Activated B cell treated with CpG ODN at 0.5 μM for 24 hours (primary cell): ENCODE measurements at regions not wholly inside any gene's neighbourhood (a gene's known extent, or its start where the extent isn't known, plus 50 kb on each side); places are given as distances from the start of the nearest gene placed in this dataset.

Source experiments
- ATAC-seq: fragments of 200-7000 bp; cut with Tn5 transposase; one replicate; pipeline ENCODE4 v1.10.0; 2021; ENCODE audit warnings: low read depth, mild to moderate bottlenecking, moderate library complexity
- CTCF ChIA-PET: fragments of 350-600 bp; sonication (Branson Sonifier 250); formaldehyde crosslinking; loops from one replicate; lab custom pipeline; 2021; ENCODE audit warnings: antibody characterized with exemption; lab: Charles Lee
- POLR2A ChIA-PET: fragments of 350-600 bp; sonication (Branson Sonifier 250); formaldehyde crosslinking; loops from one replicate; lab custom pipeline; 2021; ENCODE audit warnings: antibody characterized with exemption; lab: Charles Lee
- DNase-seq: peaks from one replicate; pipeline ENCODE4 v3.0.0; 2022
- H3K27ac Mint-ChIP-seq: one replicate; pipeline ENCODE4 v1.8.0; 2020; ENCODE audit warnings: mixed read lengths
- H3K27me3 Mint-ChIP-seq: one replicate; pipeline ENCODE4 v1.8.0; 2021; ENCODE audit warnings: mixed read lengths
- H3K36me3 Mint-ChIP-seq: one replicate; pipeline ENCODE4 v1.8.0; 2021; ENCODE audit warnings: low read depth, mixed read lengths
- H3K4me1 Mint-ChIP-seq: one replicate; pipeline ENCODE4 v1.8.0; 2021; ENCODE audit warnings: mixed read lengths
- H3K4me3 Mint-ChIP-seq: one replicate; pipeline ENCODE4 v1.8.0; 2020; ENCODE audit warnings: mild to moderate bottlenecking, mixed read lengths
- H3K9me3 Mint-ChIP-seq: one replicate; pipeline ENCODE4 v1.8.0; 2020; ENCODE audit warnings: mixed read lengths
- intact Hi-C: fragments of 100-400 bp; cut with micrococcal nuclease; formaldehyde crosslinking; loops from one replicate; pipeline ENCODE4 v1.15.1; 2024
- TF ChIP-seq, protein P1 (sequence below): fragments of 200-600 bp; IDR thresholded peaks from one replicate; pipeline ENCODE4 v1.8.0; 2022; ENCODE audit warnings: antibody characterized with exemption, mild to moderate bottlenecking

DNA sequence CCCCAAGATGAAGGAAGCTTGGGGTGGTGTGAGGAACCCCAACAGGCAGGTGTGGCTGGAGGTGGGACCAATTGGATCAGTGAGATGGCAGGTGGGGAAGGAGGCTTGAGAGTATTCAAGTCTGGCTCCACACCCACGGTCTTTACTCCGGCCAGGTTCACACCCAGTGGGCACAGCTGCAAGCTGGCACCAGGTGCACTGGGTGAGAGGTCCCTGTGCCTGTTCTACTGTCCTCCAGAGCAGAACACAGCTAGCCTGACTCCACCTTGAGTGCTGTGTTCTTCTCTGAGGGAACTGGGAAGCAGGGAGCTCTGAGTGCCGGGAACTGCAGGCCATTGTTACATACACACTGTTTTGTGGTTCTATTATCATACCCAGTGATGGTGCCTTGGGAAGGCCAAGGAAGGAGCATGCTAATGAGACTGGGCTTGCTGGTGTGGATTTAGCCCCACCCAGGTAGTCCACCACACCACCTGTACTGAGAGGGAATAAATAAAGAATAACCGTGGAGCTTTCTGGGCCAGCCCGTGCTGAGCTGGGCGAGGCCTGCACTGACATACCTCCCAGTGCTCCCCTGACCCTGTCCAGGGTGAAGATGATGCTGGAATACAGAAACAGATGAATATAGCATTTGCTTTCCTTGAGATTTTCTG is 93.4 kb downstream of the ABHD5 start:
- DNase-seq (no peak), ATAC-seq (no peak)
- H3K4me1 Mint-ChIP-seq, result no peaks in the 10 kb centered on the region
- H3K9me3 Mint-ChIP-seq, result no peaks in the 10 kb centered on the region
- H3K4me3 Mint-ChIP-seq, result no peak overlapping the region
- CTCF ChIA-PET, result no interaction called here
- intact Hi-C loops, result no loop called here
- POLR2A ChIA-PET, result no interaction called here
- H3K36me3 Mint-ChIP-seq, result no peaks in the 10 kb centered on the region
- TF ChIP-seq, protein P1, sequence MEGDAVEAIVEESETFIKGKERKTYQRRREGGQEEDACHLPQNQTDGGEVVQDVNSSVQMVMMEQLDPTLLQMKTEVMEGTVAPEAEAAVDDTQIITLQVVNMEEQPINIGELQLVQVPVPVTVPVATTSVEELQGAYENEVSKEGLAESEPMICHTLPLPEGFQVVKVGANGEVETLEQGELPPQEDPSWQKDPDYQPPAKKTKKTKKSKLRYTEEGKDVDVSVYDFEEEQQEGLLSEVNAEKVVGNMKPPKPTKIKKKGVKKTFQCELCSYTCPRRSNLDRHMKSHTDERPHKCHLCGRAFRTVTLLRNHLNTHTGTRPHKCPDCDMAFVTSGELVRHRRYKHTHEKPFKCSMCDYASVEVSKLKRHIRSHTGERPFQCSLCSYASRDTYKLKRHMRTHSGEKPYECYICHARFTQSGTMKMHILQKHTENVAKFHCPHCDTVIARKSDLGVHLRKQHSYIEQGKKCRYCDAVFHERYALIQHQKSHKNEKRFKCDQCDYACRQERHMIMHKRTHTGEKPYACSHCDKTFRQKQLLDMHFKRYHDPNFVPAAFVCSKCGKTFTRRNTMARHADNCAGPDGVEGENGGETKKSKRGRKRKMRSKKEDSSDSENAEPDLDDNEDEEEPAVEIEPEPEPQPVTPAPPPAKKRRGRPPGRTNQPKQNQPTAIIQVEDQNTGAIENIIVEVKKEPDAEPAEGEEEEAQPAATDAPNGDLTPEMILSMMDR, result no peak
- no peak overlapping the region for H3K27ac Mint-ChIP-seq
- peaks cover 5% of the 10 kb centered on the region for H3K27me3 Mint-ChIP-seq

DNA sequence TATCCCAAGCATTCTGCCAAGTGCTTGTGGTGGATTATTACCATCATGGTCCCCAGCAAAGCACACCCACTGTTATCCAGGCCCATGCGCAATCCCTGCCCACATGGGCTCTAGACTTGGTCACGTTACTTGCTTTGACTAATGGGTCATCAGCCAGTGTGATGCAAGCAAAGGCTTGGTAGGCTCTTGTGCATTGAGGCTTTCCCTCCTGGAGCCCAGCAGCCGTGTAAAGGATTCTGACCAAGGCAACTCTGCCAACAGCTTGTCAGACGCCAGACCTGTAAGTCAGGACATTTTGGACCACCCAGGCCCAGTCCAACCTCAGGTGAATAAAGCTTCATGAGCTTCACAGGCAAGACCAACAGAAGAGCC is 93.9 kb downstream of the ABHD5 start:
- no peaks in the 10 kb centered on the region for H3K36me3 Mint-ChIP-seq
- no peak overlapping the region for H3K4me3 Mint-ChIP-seq
- intact Hi-C loops, result no loop called here
- TF ChIP-seq, protein P1, result no peak
- H3K27ac Mint-ChIP-seq, result no peak overlapping the region
- no peaks in the 10 kb centered on the region for H3K9me3 Mint-ChIP-seq
- H3K4me1 Mint-ChIP-seq, result no peaks in the 10 kb centered on the region
- peaks cover 3% of the 10 kb centered on the region for H3K27me3 Mint-ChIP-seq
- ChIA-PET CTCF (no interaction called here), POLR2A (no interaction called here)
- ATAC-seq (no peak), DNase-seq (no peak)

DNA sequence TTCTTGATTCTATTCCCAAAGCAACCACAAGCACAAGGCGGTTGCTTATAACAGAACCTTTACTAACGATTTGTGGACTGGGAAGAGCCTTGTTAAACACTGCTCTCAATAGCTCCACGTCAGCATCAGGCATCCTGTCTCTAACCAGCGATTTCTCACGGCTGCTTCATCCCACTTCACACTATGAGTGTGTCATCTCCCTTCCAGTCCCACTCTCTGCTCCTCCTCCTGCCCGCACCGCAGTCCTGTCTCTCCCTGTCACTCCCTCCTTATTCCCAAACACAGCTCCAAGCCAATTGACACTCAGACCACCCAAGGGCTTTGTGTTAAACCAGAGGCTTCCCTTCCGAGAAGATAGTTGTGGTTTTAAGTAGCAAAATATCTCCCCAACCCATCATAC is 94.8 kb downstream of the ABHD5 start:
- H3K36me3 Mint-ChIP-seq, result no peaks in the 10 kb centered on the region
- DNase-seq (no peak), ATAC-seq (no peak)
- H3K27ac Mint-ChIP-seq, result no peak overlapping the region
- peaks cover 3% of the 10 kb centered on the region for H3K27me3 Mint-ChIP-seq
- ChIA-PET POLR2A (no interaction called here), CTCF (no interaction called here)
- intact Hi-C loops, result no loop called here
- H3K4me1 Mint-ChIP-seq, result no peaks in the 10 kb centered on the region
- H3K4me3 Mint-ChIP-seq, result no peak overlapping the region
- H3K9me3 Mint-ChIP-seq, result no peaks in the 10 kb centered on the region
- TF ChIP-seq, protein P1, result no peak

DNA sequence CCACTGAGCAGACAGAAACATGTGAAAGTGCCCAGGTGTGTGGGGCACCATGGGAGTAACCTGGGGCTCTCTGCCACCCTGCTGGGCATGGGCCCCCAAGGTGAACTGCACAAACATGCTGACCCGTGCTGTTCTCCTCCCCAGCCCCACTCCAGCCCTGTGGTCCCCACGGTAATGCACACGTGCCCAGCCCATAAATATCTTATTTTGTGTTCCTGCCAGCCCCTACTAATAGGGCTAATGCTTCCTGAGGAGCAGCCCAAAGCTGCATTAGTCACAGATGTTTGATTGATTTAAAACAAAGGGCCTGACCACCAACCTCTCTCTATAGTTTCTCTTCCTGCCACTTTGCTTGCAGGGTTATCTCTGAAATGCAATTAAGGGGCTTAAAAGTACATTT is 95.4 kb downstream of the ABHD5 start:
- ChIA-PET POLR2A (no interaction called here), CTCF (no interaction called here)
- Mint-ChIP-seq H3K9me3 (no peaks in the 10 kb centered on the region), H3K36me3 (no peaks in the 10 kb centered on the region), H3K4me1 (no peaks in the 10 kb centered on the region), H3K27ac (no peak overlapping the region), H3K27me3 (peaks cover 3% of the 10 kb centered on the region), H3K4me3 (no peak overlapping the region)
- intact Hi-C loops, result no loop called here
- ATAC-seq, result no peak
- TF ChIP-seq, protein P1, result no peak
- no peak for DNase-seq

DNA sequence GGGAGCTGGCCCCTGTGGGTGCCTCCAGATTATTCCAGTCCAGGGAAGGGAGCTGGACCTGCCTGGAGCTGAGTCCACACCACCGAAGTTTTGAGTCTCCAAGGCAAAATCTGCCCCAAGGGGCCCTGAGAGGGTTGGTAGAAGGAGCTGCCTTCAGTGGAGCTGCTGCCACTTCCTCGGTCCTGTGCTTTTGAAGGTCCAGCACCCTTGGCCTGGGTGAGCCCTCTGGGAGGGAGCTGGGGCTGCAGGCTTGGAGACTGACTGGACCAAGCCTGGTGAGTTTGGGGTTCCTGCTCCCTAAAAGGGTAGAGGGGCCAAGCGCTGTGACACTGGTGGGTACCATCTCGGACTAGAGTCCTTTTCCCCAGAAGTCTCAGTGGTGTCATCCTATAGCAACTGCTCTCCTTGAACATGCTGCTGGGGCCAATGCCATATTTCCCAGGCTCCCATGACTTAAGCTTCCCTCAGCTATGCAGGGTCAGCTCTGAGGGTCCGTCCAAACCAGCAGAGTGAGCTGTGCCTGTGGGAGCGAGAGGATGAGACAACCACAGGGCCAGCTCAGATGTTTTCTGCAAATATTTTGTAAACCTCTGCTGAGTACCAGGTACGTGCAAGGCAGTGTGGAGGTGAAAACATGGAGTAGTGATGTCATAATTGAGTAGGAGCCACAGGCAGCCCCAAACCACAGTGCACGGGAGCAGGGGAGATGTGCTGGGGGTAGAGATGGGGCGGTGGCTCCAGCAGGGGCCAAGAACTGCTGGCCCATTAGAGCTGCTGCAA is 96.0 kb downstream of the ABHD5 start:
- CTCF ChIA-PET, result no interaction called here
- Mint-ChIP-seq H3K36me3 (no peaks in the 10 kb centered on the region), H3K27ac (no peak overlapping the region), H3K9me3 (no peaks in the 10 kb centered on the region), H3K4me3 (no peak overlapping the region), H3K27me3 (peaks cover 3% of the 10 kb centered on the region), H3K4me1 (no peaks in the 10 kb centered on the region)
- no peak for DNase-seq
- POLR2A ChIA-PET, result no interaction called here
- TF ChIP-seq, protein P1, result no peak
- ATAC-seq, result no peak
- intact Hi-C loops, result no loop called here
